M059J (cell line): ENCODE measurements at regions not wholly inside any gene's neighbourhood (a gene's known extent, or its start where the extent isn't known, plus 50 kb on each side); places are given as distances from the start of the nearest gene placed in this dataset.
"Not testable (repeated sequence)": the region's sequence is repeated elsewhere in the genome, so short reads cannot be mapped to it uniquely, and the experiment has no call there.

ENCODE experiments used
- DNase-seq: peaks from one replicate; pipeline ENCODE4 v3.0.0-alpha.2; 2012; ENCODE audit warnings: low read depth

GRCh38 chr6:11409371-11409770 is 128.2 kb upstream of the TMEM170B start:
- DNase-seq = no peak

- DNase-seq = no peak
Measured at GRCh38 chr6:11407414-11407813, 130.1 kb upstream of the TMEM170B start.

GRCh38 chr6:11404838-11405237 is 132.7 kb upstream of the TMEM170B start:
- DNase-seq = no peak

GRCh38 chr6:11404081-11404480 is 133.5 kb upstream of the TMEM170B start:
- no peak for DNase-seq

- no peak for DNase-seq
Measured at GRCh38 chr6:11403035-11403601, 134.4 kb upstream of the TMEM170B start.

GRCh38 chr6:11402581-11402980 is 135.0 kb upstream of the TMEM170B start:
- not testable (repeated sequence) for DNase-seq

- DNase-seq = not testable (repeated sequence)
Measured at GRCh38 chr6:11401954-11402353, 135.6 kb upstream of the TMEM170B start.

- peak; percentile 59 for DNase-seq
Measured at GRCh38 chr6:11398451-11399326, 138.9 kb upstream of the TMEM170B start.

- no peak for DNase-seq
Measured at GRCh38 chr6:11397622-11398450, 139.7 kb upstream of the TMEM170B start.

GRCh38 chr6:11396860-11397259 is 140.7 kb upstream of the TMEM170B start:
- no peak for DNase-seq

- DNase-seq = peak; percentile 99
Measured at GRCh38 chr6:11393713-11394627, 143.6 kb upstream of the TMEM170B start.

GRCh38 chr6:11392778-11393507 is 144.6 kb upstream of the TMEM170B start:
- peak; percentile 98 for DNase-seq

GRCh38 chr6:11391934-11392777 is 145.4 kb upstream of the TMEM170B start:
- no peak for DNase-seq

- peak; percentile 99 for DNase-seq
Measured at GRCh38 chr6:11389977-11390376, 147.6 kb upstream of the TMEM170B start.

- DNase-seq = peak; percentile 63
Measured at GRCh38 chr6:11388983-11389944, 148.3 kb upstream of the TMEM170B start.

- no peak for DNase-seq
Measured at GRCh38 chr6:11387707-11388430, 149.7 kb upstream of the TMEM170B start.

GRCh38 chr6:11386726-11387125 is 150.8 kb upstream of the TMEM170B start:
- no peak for DNase-seq

- DNase-seq = no peak
Measured at GRCh38 chr6:11386323-11386722, 151.2 kb upstream of the TMEM170B start.
